ENCODE measurements at regions not wholly inside any gene's neighbourhood (a gene's known extent, or its start where the extent isn't known, plus 50 kb on each side); places are given as distances from the start of the nearest gene placed in this dataset.

GRCh38 chr12:45646851-45647581 lies 82.5 kb upstream of the ARID2 start:
- no peaks in the 10 kb centered on the region for H3K36me3 Mint-ChIP-seq (ENCODE audit: low read depth, unreplicated experiment)
- H3K4me1 Mint-ChIP-seq (ENCODE audit: unreplicated experiment) = peaks cover 17% of the 10 kb centered on the region
- no peaks in the 10 kb centered on the region for H3K9me3 Mint-ChIP-seq (ENCODE audit: unreplicated experiment)
- peaks cover 3% of the 10 kb centered on the region for H3K27me3 Mint-ChIP-seq (ENCODE audit: unreplicated experiment)
- TF ChIP-seq CTCF (IDR thresholded peaks at IDR 0.05; ENCODE audit: unreplicated experiment) = no peak
- H3K27ac Mint-ChIP-seq (ENCODE audit: unreplicated experiment) = no peak overlapping the region
- no peak for DNase-seq (ENCODE audit: low spot score)
- H3K4me3 Mint-ChIP-seq (ENCODE audit: unreplicated experiment) = no peak overlapping the region

- Mint-ChIP-seq H3K9me3 (ENCODE audit: unreplicated experiment) (no peaks in the 10 kb centered on the region), H3K4me1 (ENCODE audit: unreplicated experiment) (peaks cover 17% of the 10 kb centered on the region), H3K27me3 (ENCODE audit: unreplicated experiment) (peaks cover 3% of the 10 kb centered on the region), H3K4me3 (ENCODE audit: unreplicated experiment) (no peak overlapping the region), H3K36me3 (ENCODE audit: low read depth, unreplicated experiment) (no peaks in the 10 kb centered on the region), H3K27ac (ENCODE audit: unreplicated experiment) (no peak overlapping the region)
- DNase-seq (ENCODE audit: low spot score) = no peak
- no peak for TF ChIP-seq CTCF (IDR thresholded peaks at IDR 0.05; ENCODE audit: unreplicated experiment)
Measured at GRCh38 chr12:45648070-45648469, 81.4 kb upstream of the ARID2 start.

GRCh38 chr12:45651029-45651428 lies 78.5 kb upstream of the ARID2 start:
- H3K27ac Mint-ChIP-seq (ENCODE audit: unreplicated experiment) = no peak overlapping the region
- no peak for TF ChIP-seq CTCF (IDR thresholded peaks at IDR 0.05; ENCODE audit: unreplicated experiment)
- no peak for DNase-seq (ENCODE audit: low spot score)
- H3K36me3 Mint-ChIP-seq (ENCODE audit: low read depth, unreplicated experiment) = no peaks in the 10 kb centered on the region
- no peaks in the 10 kb centered on the region for H3K9me3 Mint-ChIP-seq (ENCODE audit: unreplicated experiment)
- H3K4me1 Mint-ChIP-seq (ENCODE audit: unreplicated experiment) = peaks cover 5% of the 10 kb centered on the region
- no peak overlapping the region for H3K4me3 Mint-ChIP-seq (ENCODE audit: unreplicated experiment)
- H3K27me3 Mint-ChIP-seq (ENCODE audit: unreplicated experiment) = no peaks in the 10 kb centered on the region

GRCh38 chr12:45654002-45654665 lies 75.4 kb upstream of the ARID2 start:
- H3K4me1 Mint-ChIP-seq (ENCODE audit: unreplicated experiment) = no peaks in the 10 kb centered on the region
- H3K4me3 Mint-ChIP-seq (ENCODE audit: unreplicated experiment) = no peak overlapping the region
- no peaks in the 10 kb centered on the region for H3K36me3 Mint-ChIP-seq (ENCODE audit: low read depth, unreplicated experiment)
- DNase-seq (ENCODE audit: low spot score) = no peak
- H3K9me3 Mint-ChIP-seq (ENCODE audit: unreplicated experiment) = no peaks in the 10 kb centered on the region
- no peak for TF ChIP-seq CTCF (IDR thresholded peaks at IDR 0.05; ENCODE audit: unreplicated experiment)
- no peaks in the 10 kb centered on the region for H3K27me3 Mint-ChIP-seq (ENCODE audit: unreplicated experiment)
- H3K27ac Mint-ChIP-seq (ENCODE audit: unreplicated experiment) = no peak overlapping the region

- H3K27me3 Mint-ChIP-seq (ENCODE audit: unreplicated experiment) = no peaks in the 10 kb centered on the region
- H3K9me3 Mint-ChIP-seq (ENCODE audit: unreplicated experiment) = no peaks in the 10 kb centered on the region
Measured at GRCh38 chr12:45655186-45655585, 74.3 kb upstream of the ARID2 start.

More at GRCh38 chr12:45655186-45655585, 74.3 kb upstream of the ARID2 start:
- no peak for TF ChIP-seq CTCF (IDR thresholded peaks at IDR 0.05; ENCODE audit: unreplicated experiment)
- Mint-ChIP-seq H3K27ac (ENCODE audit: unreplicated experiment) (no peak overlapping the region), H3K4me3 (ENCODE audit: unreplicated experiment) (no peak overlapping the region), H3K4me1 (ENCODE audit: unreplicated experiment) (no peaks in the 10 kb centered on the region), H3K36me3 (ENCODE audit: low read depth, unreplicated experiment) (no peaks in the 10 kb centered on the region)
- DNase-seq (ENCODE audit: low spot score) = no peak

All from endothelial cell (in vitro differentiated cells).